HG03571 (cell line): ENCODE measurements at regions not wholly inside any gene's neighbourhood (a gene's known extent, or its start where the extent isn't known, plus 50 kb on each side); places are given as distances from the start of the nearest gene placed in this dataset.
A peak's percentile ranks its signal among the peaks of the same experiment; 100 is the strongest.
"Not testable (repeated sequence)": the region's sequence is repeated elsewhere in the genome, so short reads cannot be mapped to it uniquely, and the experiment has no call there.

ENCODE experiments used
- ATAC-seq: cut with Tn5 transposase; IDR thresholded peaks from one replicate; pipeline ENCODE4 v1.9.1; 2021; ENCODE audit not compliant: unreplicated experiment

DNA sequence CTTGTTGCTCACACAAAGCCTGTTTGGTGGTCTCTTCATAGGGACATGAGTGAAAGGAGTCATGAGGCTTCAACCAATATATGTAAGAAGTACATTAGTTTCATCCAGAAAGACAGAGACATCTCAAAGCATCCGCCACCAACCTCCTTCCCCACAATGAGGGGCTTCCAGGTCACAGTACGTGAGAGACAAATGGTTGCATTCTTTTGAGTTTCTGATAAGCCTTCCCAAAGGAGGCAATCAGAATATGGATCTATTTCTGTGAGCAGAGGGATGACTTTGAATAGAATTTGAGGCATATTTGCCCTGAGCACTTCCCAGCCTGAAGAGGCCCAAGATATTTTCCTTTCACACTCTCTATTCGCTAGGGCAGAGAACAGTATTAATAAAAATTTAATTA is 931.1 kb downstream of the FAM181B start:
- no peak for ATAC-seq

- ATAC-seq: no peak
Observed at GRCh38 chr11:81792416-81792815, 941.2 kb downstream of the FAM181B start.

GRCh38 chr11:81787584-81788049 is 946.0 kb downstream of the FAM181B start:
- peak; percentile 55 for ATAC-seq

DNA sequence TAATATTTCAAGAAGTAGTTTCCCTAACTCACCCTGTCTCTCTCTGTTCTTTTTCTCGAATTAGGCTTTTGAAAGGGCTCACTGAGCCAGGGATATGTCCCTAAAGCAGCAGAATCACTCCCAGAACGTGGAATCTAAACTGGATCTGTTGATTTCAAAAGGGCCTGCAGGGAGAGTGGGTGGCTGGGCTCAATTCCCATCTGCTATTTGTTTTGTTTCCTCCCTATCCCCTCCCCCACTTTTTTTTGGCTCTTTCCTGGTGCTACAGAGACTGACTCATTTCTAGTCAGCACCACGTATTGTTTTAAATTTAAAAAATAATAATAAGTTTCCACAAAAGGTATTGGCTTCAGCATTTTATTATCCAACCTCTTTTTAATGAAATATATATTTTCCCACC is 961.5 kb downstream of the FAM181B start:
- ATAC-seq: no peak

- ATAC-seq: not testable (repeated sequence)
Observed at GRCh38 chr11:81769906-81770305, 963.8 kb downstream of the FAM181B start.

DNA sequence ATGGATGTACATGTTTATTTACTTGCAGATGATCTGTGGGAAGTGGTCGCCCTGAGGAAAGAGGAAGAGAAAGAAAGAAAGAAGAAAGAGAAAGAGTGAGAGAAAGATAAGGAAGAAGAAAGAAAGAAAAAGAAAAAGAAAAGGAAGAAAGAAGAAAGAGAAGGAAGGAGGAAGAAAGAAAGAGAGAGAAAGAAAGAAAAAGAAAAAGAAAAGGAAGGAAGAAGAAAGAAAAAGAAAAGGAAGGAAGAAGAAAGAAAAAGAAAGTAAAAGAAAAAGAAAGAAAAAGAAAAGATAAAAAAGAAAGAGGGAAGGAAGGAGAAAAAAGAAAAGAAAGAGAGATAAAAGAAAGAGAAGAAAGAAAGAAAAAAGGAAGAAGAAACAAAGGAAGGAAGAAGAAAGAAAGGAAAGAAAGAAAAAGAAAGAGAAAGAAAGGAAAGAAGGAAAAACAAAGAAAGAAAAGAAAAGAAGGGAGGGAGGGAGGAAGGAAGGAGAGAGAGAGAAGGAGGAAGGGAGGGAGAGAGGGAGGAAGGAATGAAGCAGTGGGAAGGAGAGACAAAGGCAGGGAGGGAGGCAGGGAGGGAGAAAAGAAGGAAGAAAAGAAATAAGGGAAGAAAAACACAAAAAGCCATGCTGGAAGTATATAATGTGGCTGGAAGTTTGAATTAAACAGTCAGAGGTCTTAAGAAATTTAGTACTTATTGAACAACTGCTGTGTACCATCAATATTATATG is 976.6 kb downstream of the FAM181B start:
- ATAC-seq: no peak

DNA sequence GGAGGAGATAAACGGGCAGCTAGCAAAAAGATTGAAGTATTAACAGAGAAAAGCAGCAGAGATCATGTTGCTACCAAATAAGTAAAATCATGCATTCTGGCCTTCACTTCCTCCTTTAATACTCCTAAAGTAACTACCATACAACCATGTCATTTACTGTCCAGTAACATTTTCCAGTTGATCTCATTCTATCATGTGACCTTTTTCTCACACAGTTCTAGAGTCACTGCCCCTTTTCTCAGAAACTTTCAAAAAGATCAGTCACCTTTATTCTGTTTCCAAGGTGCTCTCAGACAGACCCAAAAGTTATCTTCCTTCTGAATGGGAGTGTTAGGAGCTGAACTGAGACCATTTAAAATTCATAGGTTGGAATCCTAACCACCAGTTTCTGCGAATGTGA is 984.4 kb downstream of the FAM181B start:
- ATAC-seq: no peak

DNA sequence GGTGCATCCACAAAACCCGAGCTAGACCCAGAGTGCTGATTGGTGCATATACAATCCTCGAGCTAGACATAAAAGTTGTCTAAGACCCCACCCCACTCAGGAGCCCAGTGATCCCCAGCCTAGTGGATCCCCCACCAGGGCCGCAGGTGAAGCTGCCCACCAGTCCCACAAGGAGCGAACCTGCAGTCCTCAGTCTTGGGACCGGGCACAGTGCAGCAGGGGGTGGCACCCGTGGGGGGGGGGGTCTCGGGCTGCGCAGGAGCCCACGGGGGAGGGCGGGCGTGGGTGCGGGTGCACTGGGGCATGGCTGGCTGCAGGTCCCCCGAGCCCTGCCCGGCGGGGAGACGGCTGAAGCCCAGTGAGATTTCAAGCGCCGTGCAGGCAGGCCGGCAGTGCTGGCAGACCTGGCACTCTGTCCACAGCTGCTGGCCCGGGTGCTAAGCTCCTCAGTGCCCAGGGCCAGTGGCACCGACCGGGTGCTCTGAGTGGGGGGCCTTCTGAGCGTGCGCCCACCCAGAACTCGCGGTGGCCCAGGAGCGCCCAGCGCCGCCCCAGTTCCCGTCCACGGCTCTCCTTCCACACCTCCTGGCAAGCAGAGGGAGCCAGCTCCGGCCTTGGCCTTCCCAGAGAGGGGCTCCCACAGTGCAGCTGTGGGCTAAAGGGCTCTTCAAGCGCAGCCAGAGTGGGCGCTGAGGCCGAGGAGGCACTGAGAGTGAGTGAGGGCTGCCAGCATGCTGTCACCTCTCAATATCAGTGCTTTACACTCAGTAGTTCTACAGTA is 989.1 kb downstream of the FAM181B start:
- no peak for ATAC-seq

DNA sequence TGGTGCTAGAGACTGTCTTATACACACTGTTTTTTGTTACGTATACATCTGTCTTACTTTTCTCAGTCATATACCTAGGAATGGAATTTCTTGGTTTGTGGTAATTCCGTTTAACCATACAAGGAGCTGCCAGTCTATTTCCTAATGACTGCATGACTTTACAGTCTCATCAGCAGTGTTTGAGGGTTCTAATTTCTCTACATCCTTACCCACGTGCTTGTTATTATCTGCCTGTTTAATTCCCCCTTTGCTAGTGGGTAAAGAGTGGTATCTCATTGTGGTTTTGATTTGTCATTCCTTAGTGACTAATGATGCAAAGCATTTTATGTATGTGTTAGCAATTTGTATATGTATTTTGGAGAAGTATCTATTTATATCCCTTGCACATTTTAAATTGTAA is 1008.0 kb downstream of the FAM181B start:
- no peak for ATAC-seq

DNA sequence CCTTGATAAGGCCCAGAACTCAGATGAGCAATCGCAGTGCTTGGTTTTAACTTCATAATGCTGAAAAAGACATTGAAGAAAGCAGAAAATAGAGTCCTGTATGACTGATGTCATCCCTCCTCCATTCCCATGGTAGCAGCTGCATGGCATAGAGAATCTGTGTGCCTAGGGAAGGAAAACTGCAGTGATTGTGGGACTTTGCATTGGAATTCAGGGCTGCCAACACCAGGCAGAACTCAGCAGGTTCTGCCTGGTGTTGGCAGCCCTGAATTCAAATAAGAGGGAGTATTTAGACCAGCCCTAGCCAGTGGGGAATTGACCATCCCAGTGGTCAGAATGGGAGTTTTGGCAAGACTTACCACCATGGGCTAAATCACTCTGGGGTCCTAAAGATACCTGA is 1016.0 kb downstream of the FAM181B start:
- ATAC-seq: no peak

GRCh38 chr11:81707881-81708280 is 1025.8 kb downstream of the FAM181B start:
- no peak for ATAC-seq

GRCh38 chr11:81705283-81705682 is 1028.4 kb downstream of the FAM181B start:
- no peak for ATAC-seq

GRCh38 chr11:81700076-81700475 is 1033.6 kb downstream of the FAM181B start:
- no peak for ATAC-seq

DNA sequence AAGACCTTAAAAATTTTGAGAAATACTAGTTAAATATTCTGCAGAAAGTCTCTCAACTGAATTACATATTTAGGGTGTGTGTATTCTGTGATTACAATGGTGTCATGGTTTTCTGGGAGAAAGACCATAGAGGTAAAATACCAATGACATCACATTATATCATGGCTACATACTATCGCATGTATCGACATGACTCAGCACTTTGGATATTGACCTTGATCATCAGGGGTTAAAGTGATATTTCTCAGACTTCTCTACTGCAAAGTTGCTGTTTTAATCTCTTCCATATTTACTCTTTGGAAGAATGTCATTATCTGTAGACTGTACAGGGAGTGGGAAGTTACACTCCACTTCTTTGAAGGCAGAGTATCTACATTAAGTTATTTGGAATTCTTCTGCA is 1046.6 kb downstream of the FAM181B start:
- ATAC-seq: no peak

DNA sequence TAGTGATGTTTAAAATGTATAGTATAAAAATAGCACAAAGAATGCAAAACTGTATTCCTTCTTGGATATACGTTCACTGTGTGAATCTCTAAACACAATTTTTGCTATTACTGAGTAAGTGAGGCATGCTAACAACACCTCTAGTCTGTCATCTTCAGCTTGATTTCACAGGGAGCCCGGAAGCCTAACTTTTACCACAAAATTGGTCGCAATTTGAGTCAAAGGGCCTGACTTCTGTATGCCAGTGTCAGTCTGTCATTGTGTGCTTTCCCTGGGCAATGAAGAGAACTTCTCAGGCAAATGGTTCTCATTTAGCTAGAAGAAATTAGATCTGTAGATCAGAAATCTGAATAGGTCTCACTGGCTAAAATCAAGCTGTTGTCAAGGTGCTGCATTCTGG is 1059.5 kb downstream of the FAM181B start:
- no peak for ATAC-seq

DNA sequence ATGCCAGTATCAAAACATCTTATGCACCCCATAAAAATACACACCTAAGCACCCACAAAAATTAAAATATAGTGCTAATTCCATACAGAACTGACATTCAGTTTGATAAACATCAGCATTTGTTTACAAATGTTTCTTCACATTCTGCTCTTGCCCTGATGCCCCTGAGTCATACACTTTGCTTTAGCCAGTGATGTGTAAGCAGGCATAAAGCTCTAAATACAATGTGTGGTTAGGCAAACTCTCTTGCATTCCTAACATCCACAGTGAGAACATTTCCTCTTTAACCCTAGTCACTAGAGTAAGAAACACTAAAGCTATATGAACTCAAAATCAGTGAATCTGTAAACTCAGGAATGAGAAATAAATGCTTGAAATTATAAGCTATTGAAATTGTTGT is 1060.7 kb downstream of the FAM181B start:
- ATAC-seq: no peak

DNA sequence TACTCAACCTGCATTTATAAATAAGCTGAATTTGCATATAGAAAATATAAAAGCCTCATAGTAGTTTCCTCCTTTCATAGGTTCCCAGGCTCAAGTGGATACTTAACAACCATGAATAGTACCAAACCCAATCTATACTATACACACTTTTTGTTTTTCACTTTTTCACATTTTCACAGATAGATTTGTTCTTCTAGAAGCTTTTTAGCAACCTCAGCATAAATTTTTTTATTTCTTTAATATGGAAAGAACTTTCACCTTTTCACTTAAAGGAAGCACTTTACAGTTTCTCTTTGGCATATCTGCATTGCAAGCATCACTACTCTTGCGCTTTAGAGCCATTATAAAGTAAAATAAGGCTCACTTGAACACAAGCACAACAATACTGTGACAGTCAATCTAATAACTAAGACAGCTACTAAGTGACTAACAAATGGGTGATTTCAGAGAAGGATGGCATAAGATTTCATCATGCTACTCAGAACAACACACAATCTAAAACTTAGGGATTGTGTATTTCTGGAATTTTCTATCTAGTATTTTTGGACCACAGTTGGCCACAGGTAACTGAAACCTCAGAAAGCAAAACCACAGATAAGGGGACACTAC is 1063.6 kb downstream of the FAM181B start:
- ATAC-seq: no peak

DNA sequence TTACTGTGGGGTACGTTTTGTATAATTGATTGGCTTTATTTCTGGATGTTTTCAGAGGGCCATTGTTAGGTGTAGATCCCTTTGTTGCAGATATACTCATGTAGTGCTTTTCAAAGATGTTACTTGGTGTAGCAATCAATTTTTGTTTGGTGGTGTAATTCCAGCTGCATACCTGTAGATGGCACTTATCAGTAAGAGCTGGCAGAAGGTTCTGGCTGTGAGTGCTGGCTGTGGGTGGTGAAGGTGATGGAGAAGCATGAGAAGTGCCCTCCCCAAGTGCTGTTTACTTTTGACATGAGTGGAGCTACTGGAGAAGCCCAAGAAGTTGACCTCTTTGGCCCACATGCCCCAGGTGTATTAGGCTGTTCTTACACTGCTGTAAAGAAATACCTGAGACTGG is 1074.9 kb downstream of the FAM181B start:
- ATAC-seq: no peak

DNA sequence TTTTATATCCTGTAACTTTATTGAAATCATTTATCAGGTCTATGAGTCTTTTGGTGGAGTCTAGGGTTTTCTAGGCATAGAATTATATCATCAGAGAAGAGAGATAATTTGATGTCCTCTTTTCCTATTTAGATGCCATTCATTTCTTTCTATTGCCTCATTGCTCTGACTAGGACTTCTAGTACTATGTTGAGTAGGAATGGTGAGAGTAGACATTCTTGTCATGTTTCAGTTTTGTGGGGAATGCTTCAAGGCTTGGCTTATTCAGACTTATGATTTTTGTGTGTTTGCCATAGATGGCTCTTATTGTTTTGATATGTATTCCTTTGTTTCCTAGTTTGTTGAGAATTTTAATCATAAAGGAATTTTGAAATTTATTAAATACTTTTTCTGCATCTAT is 1078.3 kb downstream of the FAM181B start:
- ATAC-seq: no peak

DNA sequence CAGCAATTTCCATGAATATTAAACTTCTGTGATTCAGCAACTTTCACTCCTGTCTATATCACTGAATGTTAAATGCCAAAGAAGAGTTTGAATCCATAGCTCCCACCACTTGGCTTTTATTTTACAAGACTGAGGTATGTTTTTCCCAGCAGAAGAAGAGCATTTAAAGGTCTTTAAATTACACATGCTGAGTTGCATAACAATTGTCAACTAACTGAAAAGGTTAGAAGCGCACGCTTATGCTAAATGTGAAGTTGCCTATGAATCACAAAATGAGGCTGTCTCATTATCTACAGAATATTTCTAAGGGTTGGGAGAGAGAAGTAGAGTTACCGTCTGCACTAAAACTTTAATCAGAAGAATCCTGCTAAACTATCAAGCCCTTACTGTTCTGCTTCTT is 1086.3 kb downstream of the FAM181B start:
- ATAC-seq: no peak

GRCh38 chr11:81644239-81644840 is 1089.3 kb downstream of the FAM181B start:
- ATAC-seq: peak; percentile 92

DNA sequence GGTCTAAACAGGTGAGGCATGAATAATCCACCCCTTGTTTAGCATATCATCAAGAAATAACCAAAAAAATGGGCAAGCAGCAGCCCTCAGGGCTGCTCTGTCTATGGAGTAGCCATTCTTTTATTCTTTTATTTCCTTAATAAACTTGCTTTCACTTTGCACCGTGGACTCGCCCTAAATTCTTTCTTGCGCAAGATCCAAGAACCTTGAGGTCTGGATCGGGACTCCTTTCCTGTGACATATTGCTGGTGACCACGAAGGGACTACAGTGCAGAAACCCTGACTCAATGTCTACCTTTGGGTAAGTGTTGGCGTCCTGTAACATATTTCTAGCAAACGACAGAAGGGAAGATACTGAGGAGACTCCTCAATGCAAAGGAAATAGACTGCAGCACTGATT is 1099.2 kb downstream of the FAM181B start:
- no peak for ATAC-seq
